NCI-H1048 (cell line): ENCODE measurements at regions not wholly inside any gene's neighbourhood (a gene's known extent, or its start where the extent isn't known, plus 50 kb on each side); places are given as distances from the start of the nearest gene placed in this dataset.

Source experiments
- DNase-seq: peaks from one replicate; lab custom pipeline; 2025; lab: John Stamatoyannopoulos, UW

- DNase-seq, result no peak
Observed at GRCh38 chr12:116484807-116485206, 74.4 kb upstream of the MAP1LC3B2 start.

DNA sequence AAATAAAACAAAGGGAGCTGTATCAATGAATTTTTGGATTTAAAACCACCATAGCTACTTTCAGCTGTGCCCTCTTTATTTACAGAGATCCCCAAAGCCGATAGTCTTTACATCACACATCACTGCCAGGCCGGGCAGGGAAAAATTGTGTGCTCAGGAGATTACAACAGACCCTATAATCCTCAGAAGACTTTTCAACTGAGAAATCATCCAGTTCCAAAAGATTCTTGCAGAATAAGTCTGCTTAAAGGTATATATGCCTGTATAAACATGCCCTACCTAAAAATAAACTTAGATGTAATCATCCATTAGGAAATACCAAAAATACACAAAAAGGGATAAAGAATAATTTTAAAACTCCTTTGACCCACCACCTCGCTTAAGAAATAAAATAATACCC lies 70.1 kb upstream of the MAP1LC3B2 start:
- DNase-seq, result no peak

GRCh38 chr12:116490471-116490870 lies 68.7 kb upstream of the MAP1LC3B2 start:
- DNase-seq, result no peak

DNA sequence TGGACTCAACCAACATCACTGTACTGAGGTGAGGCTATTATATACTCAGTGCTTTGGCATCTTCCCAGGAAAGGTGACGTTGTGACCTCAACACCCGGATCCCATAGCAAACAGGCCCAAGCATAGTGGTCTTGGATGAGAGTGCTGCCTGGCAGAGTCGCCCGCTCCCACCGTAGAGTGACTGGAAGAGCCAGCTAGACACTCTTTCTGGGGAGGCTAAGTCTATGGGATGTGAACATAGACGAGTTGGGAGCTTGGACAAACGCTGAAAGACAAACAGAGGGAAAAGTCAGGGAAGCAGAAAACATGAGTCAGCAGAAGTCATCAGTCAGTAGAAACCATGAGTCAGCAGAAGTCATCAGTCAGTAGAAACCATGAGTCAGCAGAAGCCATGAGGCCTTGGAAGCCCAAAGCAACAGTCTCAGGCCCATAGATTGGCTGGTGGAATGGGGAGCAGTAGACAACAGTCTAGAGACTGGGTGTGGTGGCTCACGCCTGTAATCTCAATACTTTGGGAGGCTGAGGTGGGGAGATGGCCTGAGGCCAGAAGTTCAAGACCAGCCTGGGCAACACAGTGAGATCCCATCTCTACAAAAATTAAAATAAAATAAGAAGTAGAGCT lies 66.4 kb upstream of the MAP1LC3B2 start:
- no peak for DNase-seq

DNA sequence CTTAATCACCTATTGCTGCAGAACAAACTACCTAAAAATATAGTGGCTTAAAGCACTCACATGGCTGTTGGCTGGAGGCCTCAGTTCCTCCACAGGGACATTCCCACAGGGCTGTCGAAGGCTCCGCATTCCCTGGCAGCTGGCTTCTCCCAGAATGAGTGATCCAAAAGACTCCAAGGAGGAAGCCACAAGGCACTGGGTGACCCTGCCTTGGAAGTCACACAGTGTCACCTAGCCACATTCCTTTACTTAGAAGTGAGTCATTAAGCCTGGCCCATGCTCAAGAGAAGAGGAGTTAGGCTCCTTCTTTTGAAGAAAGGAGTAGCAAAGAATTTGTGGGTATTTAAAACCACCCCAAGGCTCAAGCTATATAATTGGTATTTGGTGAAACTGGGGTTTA lies 63.9 kb upstream of the MAP1LC3B2 start:
- no peak for DNase-seq

GRCh38 chr12:116497051-116497591 lies 62.1 kb upstream of the MAP1LC3B2 start:
- DNase-seq, result no peak

DNA sequence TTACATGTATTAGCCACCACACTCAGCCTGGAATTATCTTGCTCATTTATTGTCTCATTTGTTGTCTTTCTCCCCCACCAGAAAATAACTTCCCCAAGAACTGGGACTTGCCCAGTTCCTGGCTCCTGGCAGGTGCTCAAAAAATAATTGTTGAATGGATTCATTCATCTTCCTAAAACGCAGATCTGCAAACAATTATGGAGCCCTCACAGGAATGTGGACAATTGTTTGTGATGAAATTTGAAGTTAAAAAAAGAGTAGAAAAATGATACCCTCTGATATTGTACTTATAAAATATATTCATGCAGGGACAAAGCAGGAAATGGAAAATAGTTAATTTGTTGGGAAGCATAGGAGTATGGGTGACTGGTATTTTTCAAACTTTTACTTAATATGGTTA lies 60.7 kb upstream of the MAP1LC3B2 start:
- peak; percentile 24 for DNase-seq

- no peak for DNase-seq
Observed at GRCh38 chr12:116502141-116502725, 56.9 kb upstream of the MAP1LC3B2 start.

DNA sequence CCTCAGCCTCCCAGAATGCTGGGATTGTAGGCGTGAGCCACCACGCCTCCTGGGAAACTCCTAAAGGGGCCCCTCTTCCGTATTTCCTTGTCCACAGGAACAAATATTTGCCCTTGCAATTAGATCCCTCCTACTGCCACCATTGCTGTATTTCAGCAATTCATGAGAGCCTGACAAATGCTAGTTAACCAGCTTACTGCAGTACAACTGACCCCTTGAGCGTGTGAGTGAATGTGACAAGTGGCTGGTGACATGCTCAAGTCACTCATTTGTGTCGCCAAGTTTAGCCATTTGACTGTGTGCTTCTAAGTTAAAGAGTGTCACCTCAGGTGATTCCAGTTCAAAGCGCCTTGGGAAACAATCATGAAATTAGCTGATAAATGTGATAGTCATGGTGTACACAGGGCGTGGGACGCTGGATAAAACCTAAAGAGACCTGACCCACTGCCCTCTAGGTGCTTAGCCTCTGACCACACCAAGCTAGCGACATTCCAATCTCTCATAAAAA lies 56.1 kb upstream of the MAP1LC3B2 start:
- no peak for DNase-seq

DNA sequence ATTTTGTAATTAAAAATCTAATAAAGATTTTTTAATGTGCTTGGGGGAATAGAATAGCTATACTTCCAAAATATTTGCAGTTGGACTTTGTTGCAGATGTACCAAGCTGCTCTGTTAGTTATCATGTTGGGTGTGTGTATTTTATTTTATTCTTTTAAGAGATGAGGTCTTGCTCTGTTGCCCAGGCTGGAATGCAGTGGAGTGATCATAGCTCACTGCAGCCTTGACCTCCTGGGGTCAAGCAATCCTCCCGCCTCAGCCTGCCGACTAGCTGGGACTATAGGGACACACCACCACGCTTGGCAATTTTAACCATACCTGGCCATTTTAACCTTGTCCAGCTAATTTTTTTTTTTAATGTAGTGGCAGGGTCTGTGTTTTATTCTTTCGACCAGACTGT lies 54.7 kb upstream of the MAP1LC3B2 start:
- DNase-seq, result no peak

- DNase-seq, result no peak
Observed at GRCh38 chr12:116506697-116507064, 52.5 kb upstream of the MAP1LC3B2 start.

GRCh38 chr12:116508145-116509121 lies 50.7 kb upstream of the MAP1LC3B2 start:
- no peak for DNase-seq
